ENCODE measurements at regions not wholly inside any gene's neighbourhood (a gene's known extent, or its start where the extent isn't known, plus 50 kb on each side); places are given as distances from the start of the nearest gene placed in this dataset.
"Not testable (repeated sequence)": the region's sequence is repeated elsewhere in the genome, so short reads cannot be mapped to it uniquely, and the experiment has no call there.

DNA sequence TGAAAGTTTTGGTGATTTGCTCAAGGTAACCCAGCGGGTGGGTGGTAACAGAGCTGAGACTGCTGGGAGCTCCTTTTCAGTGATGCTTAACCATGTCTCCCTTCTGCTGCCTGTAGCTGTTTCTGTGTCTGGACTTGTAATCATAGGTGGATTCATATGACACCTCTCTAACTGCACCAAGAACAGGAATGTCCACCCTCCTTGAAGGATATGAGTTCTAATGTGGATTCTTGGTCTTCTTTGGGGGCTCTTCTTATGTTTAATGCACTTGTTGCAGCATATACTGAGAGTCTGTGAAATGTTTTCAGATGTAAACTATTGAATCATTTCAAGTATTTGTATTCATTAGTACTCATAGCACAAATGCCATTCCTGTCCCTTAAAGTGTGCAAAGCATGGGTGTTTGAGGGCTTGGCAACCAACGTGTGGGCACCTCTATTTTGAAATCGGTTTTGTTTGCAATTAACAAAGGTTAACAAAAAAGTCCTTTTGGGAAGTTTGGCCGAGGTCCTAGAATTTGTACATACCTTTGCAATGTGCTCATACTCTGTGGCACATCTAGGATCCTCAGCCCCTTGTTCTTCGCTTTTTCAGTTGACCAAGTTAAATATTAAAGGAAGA is 138.0 kb downstream of the SOX4 start:
- ChIA-PET CTCF (interaction anchor here (1.1 kb wide), 1 partner anchor 28 kb away, joined by 3 read pairs; no protein-coding TSS in a partner anchor), POLR2A (no interaction called here)
- no peak for TF ChIP-seq CTCF (IDR thresholded peaks at IDR 0.05; ENCODE audit: control extremely low read depth, extremely low read depth, low read depth, missing control alignments)
- no peak for DNase-seq (ENCODE audit: extremely low spot score)

DNA sequence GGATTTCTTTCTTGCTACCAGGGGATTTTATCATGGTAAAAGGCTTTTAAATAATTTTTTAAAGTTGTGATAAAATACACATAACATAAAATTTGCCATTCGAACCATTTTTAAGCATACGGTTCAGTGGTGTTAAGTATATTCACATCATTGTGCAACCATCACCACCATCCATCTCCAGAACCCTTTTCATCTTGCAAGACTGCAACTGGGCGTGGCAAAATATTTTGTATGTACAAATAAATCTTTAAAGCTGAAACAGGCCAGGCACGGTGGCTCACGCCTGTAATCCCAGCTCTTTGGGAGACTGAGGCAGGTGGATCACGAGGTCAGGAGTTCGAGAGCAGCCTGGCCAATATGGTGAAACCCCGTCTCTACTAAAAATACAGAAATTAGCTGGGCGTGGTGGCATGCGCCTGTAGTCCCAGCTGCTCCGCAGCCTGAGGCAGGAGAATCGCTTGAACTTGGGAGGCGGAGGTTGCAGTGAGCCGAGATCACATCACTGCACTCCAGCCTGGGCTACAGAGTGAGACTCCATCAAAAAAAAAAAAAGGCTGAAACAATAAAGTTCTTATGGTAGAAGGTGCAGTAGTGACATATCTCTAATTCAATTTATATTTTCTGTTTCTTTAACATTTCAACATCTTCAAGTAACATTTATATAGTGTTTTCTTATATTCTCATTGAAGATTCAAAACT is 138.6 kb downstream of the SOX4 start:
- DNase-seq (ENCODE audit: extremely low spot score); POLR2A ChIA-PET: not testable (repeated sequence)
- CTCF ChIA-PET = interaction anchor here (0.9 kb wide), 1 partner anchor 11 kb away, joined by 3 read pairs; no protein-coding TSS in a partner anchor

- DNase-seq (ENCODE audit: extremely low spot score) = no peak
- POLR2A ChIA-PET = no interaction called here
- CTCF ChIA-PET = interaction anchor here (0.9 to 1.5 kb wide), 2 partner anchors 11 to 26 kb away, joined by 3 read pairs; no protein-coding TSS in a partner anchor
- no peak for TF ChIP-seq CTCF (IDR thresholded peaks at IDR 0.05; ENCODE audit: control extremely low read depth, extremely low read depth, low read depth, missing control alignments)
Observed at GRCh38 chr6:21732731-21733130, 139.2 kb downstream of the SOX4 start.

DNA sequence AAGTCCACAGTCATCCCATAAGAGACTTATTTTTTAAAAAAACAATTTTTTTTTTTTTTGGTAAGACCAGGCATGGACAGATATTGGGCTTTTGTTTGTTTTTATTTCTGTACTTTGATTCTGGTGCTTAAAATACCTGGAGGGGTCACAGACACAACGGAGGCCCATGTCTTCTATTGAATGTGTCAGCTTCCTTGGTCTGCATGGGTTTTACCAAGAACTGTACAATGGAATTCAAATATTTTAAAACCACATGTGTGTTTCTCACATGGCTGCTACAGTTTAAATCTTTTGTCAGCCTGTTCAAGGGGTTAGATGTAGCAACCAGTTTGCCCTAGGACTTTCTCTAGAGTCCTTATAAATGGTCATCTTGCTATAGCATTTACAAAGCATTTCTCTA is 139.8 kb downstream of the SOX4 start:
- TF ChIP-seq CTCF (IDR thresholded peaks at IDR 0.05; ENCODE audit: control extremely low read depth, extremely low read depth, low read depth, missing control alignments) = no peak
- ChIA-PET POLR2A (no interaction called here), CTCF (interaction anchor here (1.5 kb wide), 1 partner anchor 26 kb away, joined by 3 read pairs; no protein-coding TSS in a partner anchor)
- no peak for DNase-seq (ENCODE audit: extremely low spot score)

GRCh38 chr6:21734204-21734603 is 140.7 kb downstream of the SOX4 start:
- ChIA-PET CTCF (interaction anchor here (1.0 to 1.5 kb wide), 2 partner anchors 15 to 25 kb away, joined by 3 read pairs; no protein-coding TSS in a partner anchor), POLR2A (no interaction called here)
- TF ChIP-seq CTCF (IDR thresholded peaks at IDR 0.05; ENCODE audit: control extremely low read depth, extremely low read depth, low read depth, missing control alignments) = no peak

GRCh38 chr6:21738180-21739094 is 144.9 kb downstream of the SOX4 start:
- ChIA-PET POLR2A (no interaction called here), CTCF (no interaction called here)
- no peak for DNase-seq (ENCODE audit: extremely low spot score)
- TF ChIP-seq CTCF (IDR thresholded peaks at IDR 0.05; ENCODE audit: control extremely low read depth, extremely low read depth, low read depth, missing control alignments) = no peak

More at GRCh38 chr6:21734204-21734603, 140.7 kb downstream of the SOX4 start:
- no peak for DNase-seq (ENCODE audit: extremely low spot score)
